Neural progenitor cell (in vitro differentiated cells): ENCODE measurements at regions not wholly inside any gene's neighbourhood (a gene's known extent, or its start where the extent isn't known, plus 50 kb on each side); places are given as distances from the start of the nearest gene placed in this dataset.

ENCODE experiments used
- DNase-seq: peaks from one replicate; pipeline ENCODE4 v3.0.0-alpha.2; 2016; ENCODE audit warnings: low spot score
- H2AFZ ChIP-seq: fragments of 200-600 bp; sonication (generic); replicated peaks from 2 replicates; pipeline ENCODE4 v1.6.1; 2016; ENCODE audit warnings: antibody characterized with exemption
- H3F3A ChIP-seq: fragments of 200-600 bp; sonication (generic); 2 replicates; pipeline ENCODE4 v1.6.1; 2016; ENCODE audit warnings: antibody characterized with exemption, low read depth
- H3K27ac ChIP-seq: fragments of 200-600 bp; sonication (generic); 2 replicates; pipeline ENCODE4 v1.5.1; 2016; ENCODE audit warnings: mild to moderate bottlenecking
- H3K27me3 ChIP-seq: fragments of 200-600 bp; sonication (generic); 2 replicates; pipeline ENCODE4 v1.6.1; 2016; ENCODE audit warnings: mild to moderate bottlenecking, moderate library complexity
- H3K36me3 ChIP-seq: fragments of 200-600 bp; sonication (generic); 2 replicates; pipeline ENCODE4 v1.5.1; 2016
- H3K4me1 ChIP-seq: fragments of 200-600 bp; sonication (generic); 2 replicates; pipeline ENCODE4 v1.6.1; 2016; ENCODE audit warnings: mixed run types
- H3K4me2 ChIP-seq: fragments of 200-600 bp; sonication (generic); 2 replicates; pipeline ENCODE4 v1.6.1; 2016
- H3K4me3 ChIP-seq: fragments of 200-600 bp; sonication (generic); 2 replicates; pipeline ENCODE4 v1.5.1; 2016
- H3K79me2 ChIP-seq: fragments of 200-600 bp; sonication (generic); 2 replicates; pipeline ENCODE4 v1.6.1; 2016; ENCODE audit warnings: low read depth
- H3K9ac ChIP-seq: fragments of 200-600 bp; sonication (generic); 2 replicates; pipeline ENCODE4 v1.6.1; 2016
- H3K9me3 ChIP-seq: fragments of 200-600 bp; sonication (generic); 2 replicates; pipeline ENCODE4 v1.5.1; 2016; ENCODE audit warnings: low read depth
- H4K20me1 ChIP-seq: fragments of 200-600 bp; sonication (generic); 2 replicates; pipeline ENCODE4 v1.6.1; 2016; ENCODE audit warnings: low read depth
- H3K27ac Mint-ChIP-seq: 3 replicates; pipeline ENCODE4 v1.8.0; 2021; ENCODE audit warnings: mixed read lengths
- H3K27me3 Mint-ChIP-seq: 2 replicates; pipeline ENCODE4 v1.8.0; 2022; ENCODE audit warnings: low read depth, mild to moderate bottlenecking, inconsistent platforms, moderate library complexity, mixed read lengths; ENCODE audit not compliant: insufficient read depth
- H3K36me3 Mint-ChIP-seq: 3 replicates; pipeline ENCODE4 v1.8.0; 2021; ENCODE audit warnings: mixed read lengths
- H3K4me1 Mint-ChIP-seq: 3 replicates; pipeline ENCODE4 v1.8.0; 2021; ENCODE audit warnings: mixed read lengths
- H3K4me3 Mint-ChIP-seq: 3 replicates; pipeline ENCODE4 v1.8.0; 2021; ENCODE audit warnings: mild to moderate bottlenecking, moderate library complexity, mixed read lengths
- H3K9me3 Mint-ChIP-seq: 3 replicates; pipeline ENCODE4 v1.8.0; 2020; ENCODE audit warnings: mixed read lengths
- EZH2 ChIP-seq: fragments of 200-600 bp; sonication (generic); IDR thresholded peaks from 2 replicates; pipeline ENCODE4 v1.6.1; 2017; ENCODE audit warnings: antibody characterized with exemption, mild to moderate bottlenecking, moderate library complexity
- EZH2phosphoT487 ChIP-seq: fragments of 200-600 bp; sonication (generic); IDR thresholded peaks from 2 replicates; pipeline ENCODE4 v1.6.1; 2017; ENCODE audit warnings: antibody characterized with exemption
- TF ChIP-seq, protein P1 (sequence below): fragments of 200-600 bp; sonication (generic); IDR thresholded peaks from 2 replicates; pipeline ENCODE4 v1.5.1; 2017; ENCODE audit warnings: antibody characterized with exemption, mild to moderate bottlenecking

DNA sequence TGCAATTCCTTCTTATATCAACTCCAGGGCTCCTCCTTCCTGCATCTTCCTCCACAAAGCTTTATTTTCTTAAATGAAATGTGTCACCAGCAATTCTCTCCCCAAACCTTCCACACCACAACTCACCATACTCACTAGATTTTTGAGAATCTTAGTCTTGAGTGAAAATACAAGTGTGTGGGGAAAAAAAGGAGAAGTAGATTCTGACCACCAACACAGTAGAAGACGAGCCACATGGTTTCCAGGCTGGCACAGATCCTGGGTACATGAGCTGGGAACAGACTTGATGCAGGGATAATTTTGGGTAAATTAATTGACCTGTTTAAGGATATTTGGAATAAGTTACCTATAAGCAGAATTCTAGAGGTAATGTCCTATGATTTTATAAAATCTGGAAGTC lies 72.8 kb upstream of the KCNJ15 start:
- no peak overlapping the region for H3K4me3 Mint-ChIP-seq
- Histone ChIP-seq H3K27me3 (no peaks in the 10 kb centered on the region), H3K79me2 (no peaks in the 10 kb centered on the region), H3K4me2 (no peak overlapping the region), H4K20me1 (no peaks in the 10 kb centered on the region), H3F3A (no peaks in the 10 kb centered on the region), H3K4me1 (no peaks in the 10 kb centered on the region), H3K27ac (no peak overlapping the region), H3K36me3 (no peaks in the 10 kb centered on the region), H2AFZ (no peak overlapping the region), H3K9me3 (no peaks in the 10 kb centered on the region), H3K4me3 (no peak overlapping the region), H3K9ac (no peak overlapping the region)
- TF ChIP-seq, protein P1, sequence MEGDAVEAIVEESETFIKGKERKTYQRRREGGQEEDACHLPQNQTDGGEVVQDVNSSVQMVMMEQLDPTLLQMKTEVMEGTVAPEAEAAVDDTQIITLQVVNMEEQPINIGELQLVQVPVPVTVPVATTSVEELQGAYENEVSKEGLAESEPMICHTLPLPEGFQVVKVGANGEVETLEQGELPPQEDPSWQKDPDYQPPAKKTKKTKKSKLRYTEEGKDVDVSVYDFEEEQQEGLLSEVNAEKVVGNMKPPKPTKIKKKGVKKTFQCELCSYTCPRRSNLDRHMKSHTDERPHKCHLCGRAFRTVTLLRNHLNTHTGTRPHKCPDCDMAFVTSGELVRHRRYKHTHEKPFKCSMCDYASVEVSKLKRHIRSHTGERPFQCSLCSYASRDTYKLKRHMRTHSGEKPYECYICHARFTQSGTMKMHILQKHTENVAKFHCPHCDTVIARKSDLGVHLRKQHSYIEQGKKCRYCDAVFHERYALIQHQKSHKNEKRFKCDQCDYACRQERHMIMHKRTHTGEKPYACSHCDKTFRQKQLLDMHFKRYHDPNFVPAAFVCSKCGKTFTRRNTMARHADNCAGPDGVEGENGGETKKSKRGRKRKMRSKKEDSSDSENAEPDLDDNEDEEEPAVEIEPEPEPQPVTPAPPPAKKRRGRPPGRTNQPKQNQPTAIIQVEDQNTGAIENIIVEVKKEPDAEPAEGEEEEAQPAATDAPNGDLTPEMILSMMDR = no peak
- TF ChIP-seq EZH2 (no peak), EZH2phosphoT487 (no peak)
- H3K4me1 Mint-ChIP-seq = peaks cover 2% of the 10 kb centered on the region
- H3K9me3 Mint-ChIP-seq = peaks cover 8% of the 10 kb centered on the region
- H3K36me3 Mint-ChIP-seq = no peaks in the 10 kb centered on the region
- peaks cover 2% of the 10 kb centered on the region for H3K27me3 Mint-ChIP-seq
- DNase-seq = no peak
- no peak overlapping the region for H3K27ac Mint-ChIP-seq

DNA sequence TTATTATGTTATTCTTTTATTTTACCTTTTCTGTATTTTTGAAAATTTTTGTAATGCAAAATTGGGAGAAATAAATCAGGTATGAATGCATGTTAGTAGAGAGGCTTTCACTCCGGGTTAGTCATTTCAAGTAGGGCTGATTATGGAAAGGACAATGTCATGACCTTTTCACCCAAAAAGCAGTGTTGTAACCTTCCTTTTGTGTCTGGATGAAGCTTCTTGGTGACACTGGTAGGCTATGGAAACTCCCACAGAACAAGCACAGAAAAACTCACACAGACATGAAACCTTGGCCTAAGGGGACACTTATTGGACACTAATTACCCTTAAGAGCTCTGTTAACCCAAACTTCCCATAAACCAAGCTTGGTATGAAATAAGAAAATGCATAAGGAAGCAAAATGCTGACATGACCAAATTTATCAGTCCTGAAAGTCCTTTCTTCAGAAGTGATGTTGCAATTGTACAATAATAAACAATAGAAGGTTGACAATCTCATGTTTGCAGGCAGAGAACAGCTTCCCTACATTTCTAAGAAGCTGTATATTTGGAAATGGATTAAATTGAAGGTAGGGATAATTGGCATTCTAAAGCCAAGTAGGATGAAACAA lies 70.0 kb upstream of the KCNJ15 start:
- H3K4me3 ChIP-seq = no peak overlapping the region
- no peaks in the 10 kb centered on the region for H3K4me1 Mint-ChIP-seq
- H3K27me3 ChIP-seq = no peaks in the 10 kb centered on the region
- no peaks in the 10 kb centered on the region for H4K20me1 ChIP-seq
- no peak overlapping the region for H3K27ac ChIP-seq
- no peak overlapping the region for H3K4me2 ChIP-seq
- TF ChIP-seq, protein P1 = no peak
- TF ChIP-seq EZH2phosphoT487 (no peak), EZH2 (no peak)
- no peak overlapping the region for H3K9ac ChIP-seq
- no peaks in the 10 kb centered on the region for H3K9me3 ChIP-seq
- H3K27ac Mint-ChIP-seq = no peak overlapping the region
- H3F3A ChIP-seq = no peaks in the 10 kb centered on the region
- peaks cover 2% of the 10 kb centered on the region for H3K27me3 Mint-ChIP-seq
- H3K4me1 ChIP-seq = no peaks in the 10 kb centered on the region
- DNase-seq = no peak
- H3K9me3 Mint-ChIP-seq = peaks cover 11% of the 10 kb centered on the region
- no peaks in the 10 kb centered on the region for H3K36me3 ChIP-seq
- no peak overlapping the region for H3K4me3 Mint-ChIP-seq
- H2AFZ ChIP-seq = no peak overlapping the region
- H3K79me2 ChIP-seq = no peaks in the 10 kb centered on the region
- H3K36me3 Mint-ChIP-seq = no peaks in the 10 kb centered on the region

DNA sequence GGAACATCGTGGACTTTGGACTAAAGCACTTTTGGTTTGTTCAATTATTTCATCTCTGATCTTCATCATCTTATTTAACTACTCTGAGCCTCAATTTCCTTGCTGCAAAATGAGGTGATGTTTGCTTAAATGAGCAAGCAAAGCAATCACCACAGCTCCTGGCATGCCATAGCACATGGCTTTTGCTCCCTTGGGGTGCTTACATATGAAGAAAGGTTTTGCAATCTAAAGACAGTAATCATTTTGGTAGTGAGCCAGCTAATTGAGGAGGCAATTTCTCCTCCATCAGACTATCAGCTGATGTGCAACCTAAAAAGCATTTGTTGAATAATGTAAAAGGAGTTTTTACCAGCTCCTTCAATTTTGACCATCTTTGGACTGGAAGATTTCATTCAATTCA lies 68.8 kb upstream of the KCNJ15 start:
- Histone ChIP-seq H3K4me3 (no peak overlapping the region), H3K4me1 (no peaks in the 10 kb centered on the region), H3K4me2 (no peak overlapping the region), H4K20me1 (no peaks in the 10 kb centered on the region), H3K27me3 (no peaks in the 10 kb centered on the region), H3K36me3 (no peaks in the 10 kb centered on the region), H3K27ac (no peak overlapping the region), H3F3A (no peaks in the 10 kb centered on the region), H2AFZ (no peak overlapping the region), H3K9me3 (no peaks in the 10 kb centered on the region), H3K79me2 (no peaks in the 10 kb centered on the region), H3K9ac (no peak overlapping the region)
- H3K36me3 Mint-ChIP-seq = no peaks in the 10 kb centered on the region
- no peak for TF ChIP-seq EZH2
- TF ChIP-seq EZH2phosphoT487 = no peak
- TF ChIP-seq, protein P1 = no peak
- H3K27ac Mint-ChIP-seq = no peak overlapping the region
- H3K9me3 Mint-ChIP-seq = peaks cover 11% of the 10 kb centered on the region
- peaks cover 2% of the 10 kb centered on the region for H3K27me3 Mint-ChIP-seq
- H3K4me3 Mint-ChIP-seq = no peak overlapping the region
- H3K4me1 Mint-ChIP-seq = no peaks in the 10 kb centered on the region
- no peak for DNase-seq
